ENCODE measurements at regions not wholly inside any gene's neighbourhood (a gene's known extent, or its start where the extent isn't known, plus 50 kb on each side); places are given as distances from the start of the nearest gene placed in this dataset.
A peak's percentile ranks its signal among the peaks of the same experiment; 100 is the strongest.
"Not testable (repeated sequence)": the region's sequence is repeated elsewhere in the genome, so short reads cannot be mapped to it uniquely, and the experiment has no call there.

GRCh38 chr4:75287738-75288517, 226.3 kb downstream of the RCHY1 start:
- no peak for DNase-seq (ENCODE audit: low spot score)

GRCh38 chr4:75285837-75286236, 228.4 kb downstream of the RCHY1 start:
- no peak for DNase-seq (ENCODE audit: low spot score)

- no peak for DNase-seq (ENCODE audit: low spot score)
These were observed 229.4 kb downstream of the RCHY1 start for GRCh38 chr4:75284831-75285230.

GRCh38 chr4:75280461-75280860, 233.7 kb downstream of the RCHY1 start:
- DNase-seq (ENCODE audit: low spot score): not testable (repeated sequence)

- no peak for DNase-seq (ENCODE audit: low spot score)
These were observed 254.9 kb downstream of the RCHY1 start for GRCh38 chr4:75259306-75259705.

- no peak for DNase-seq (ENCODE audit: low spot score)
These were observed 258.9 kb downstream of the RCHY1 start for GRCh38 chr4:75255261-75255660.

GRCh38 chr4:75254745-75255144, 259.5 kb downstream of the RCHY1 start:
- no peak for DNase-seq (ENCODE audit: low spot score)

- not testable (repeated sequence) for DNase-seq (ENCODE audit: low spot score)
These were observed 261.1 kb downstream of the RCHY1 start for GRCh38 chr4:75253094-75253493.

GRCh38 chr4:75251547-75251946, 262.7 kb downstream of the RCHY1 start:
- DNase-seq (ENCODE audit: low spot score): no peak

- DNase-seq (ENCODE audit: low spot score): no peak
These were observed 264.5 kb downstream of the RCHY1 start for GRCh38 chr4:75249739-75250138.

- DNase-seq (ENCODE audit: low spot score): peak; percentile 75
These were observed 265.3 kb downstream of the RCHY1 start for GRCh38 chr4:75248770-75249407.

- DNase-seq (ENCODE audit: low spot score): peak; percentile 66
These were observed 269.9 kb downstream of the RCHY1 start for GRCh38 chr4:75244325-75244724.

- peak; percentile 54 for DNase-seq (ENCODE audit: low spot score)
These were observed 270.6 kb downstream of the RCHY1 start for GRCh38 chr4:75243570-75243969.

GRCh38 chr4:75235359-75235951, 278.7 kb downstream of the RCHY1 start:
- no peak for DNase-seq (ENCODE audit: low spot score)

GRCh38 chr4:75232546-75232945, 281.7 kb downstream of the RCHY1 start:
- no peak for DNase-seq (ENCODE audit: low spot score)

GRCh38 chr4:75229806-75230570, 284.2 kb downstream of the RCHY1 start:
- DNase-seq (ENCODE audit: low spot score): no peak

- DNase-seq (ENCODE audit: low spot score): no peak
These were observed 280.6 kb downstream of the PARM1 start for GRCh38 chr4:75213480-75213879.

GRCh38 chr4:75211422-75211821, 278.5 kb downstream of the PARM1 start:
- no peak for DNase-seq (ENCODE audit: low spot score)

- DNase-seq (ENCODE audit: low spot score): no peak
These were observed 275.0 kb downstream of the PARM1 start for GRCh38 chr4:75207902-75208301.

- DNase-seq (ENCODE audit: low spot score): no peak
These were observed 262.2 kb downstream of the PARM1 start for GRCh38 chr4:75195111-75195510.

- DNase-seq (ENCODE audit: low spot score): no peak
These were observed 261.3 kb downstream of the PARM1 start for GRCh38 chr4:75194180-75194579.

GRCh38 chr4:75192182-75192581, 259.3 kb downstream of the PARM1 start:
- not testable (repeated sequence) for DNase-seq (ENCODE audit: low spot score)

Data from LoVo (cell line).